Ramos (cell line): ENCODE measurements at regions not wholly inside any gene's neighbourhood (a gene's known extent, or its start where the extent isn't known, plus 50 kb on each side); places are given as distances from the start of the nearest gene placed in this dataset.

Source experiments
- in situ Hi-C: fragments of 300-500 bp; cut with MboI; formaldehyde crosslinking; loops from one replicate; pipeline ENCODE4 v1.14.3; 2022; ENCODE audit warnings: low sequenced_read_pairs; ENCODE audit not compliant: unreplicated experiment

DNA sequence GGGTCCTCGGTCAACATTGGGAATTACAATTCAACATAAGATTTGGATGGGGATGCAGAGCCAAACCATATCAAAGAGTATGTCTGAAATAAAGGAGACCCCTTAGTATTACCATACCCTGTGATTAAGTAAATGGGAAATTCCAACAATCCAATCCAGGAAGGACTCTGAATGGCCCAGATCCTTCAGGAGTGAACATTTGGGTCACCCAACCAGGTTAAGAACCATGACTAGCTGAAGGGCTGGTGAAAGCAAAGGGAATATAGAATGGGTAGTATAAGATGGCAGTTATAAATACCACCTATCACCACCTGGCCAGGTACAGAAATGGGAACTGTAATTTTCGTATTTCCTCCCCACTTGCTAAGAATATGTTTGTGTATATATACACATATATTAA is 114.4 kb upstream of the CCDC196 start:
- in situ Hi-C loops, result loop anchor here (25.0 kb wide), 1 partner anchor 741 kb away; no protein-coding TSS in a partner anchor

DNA sequence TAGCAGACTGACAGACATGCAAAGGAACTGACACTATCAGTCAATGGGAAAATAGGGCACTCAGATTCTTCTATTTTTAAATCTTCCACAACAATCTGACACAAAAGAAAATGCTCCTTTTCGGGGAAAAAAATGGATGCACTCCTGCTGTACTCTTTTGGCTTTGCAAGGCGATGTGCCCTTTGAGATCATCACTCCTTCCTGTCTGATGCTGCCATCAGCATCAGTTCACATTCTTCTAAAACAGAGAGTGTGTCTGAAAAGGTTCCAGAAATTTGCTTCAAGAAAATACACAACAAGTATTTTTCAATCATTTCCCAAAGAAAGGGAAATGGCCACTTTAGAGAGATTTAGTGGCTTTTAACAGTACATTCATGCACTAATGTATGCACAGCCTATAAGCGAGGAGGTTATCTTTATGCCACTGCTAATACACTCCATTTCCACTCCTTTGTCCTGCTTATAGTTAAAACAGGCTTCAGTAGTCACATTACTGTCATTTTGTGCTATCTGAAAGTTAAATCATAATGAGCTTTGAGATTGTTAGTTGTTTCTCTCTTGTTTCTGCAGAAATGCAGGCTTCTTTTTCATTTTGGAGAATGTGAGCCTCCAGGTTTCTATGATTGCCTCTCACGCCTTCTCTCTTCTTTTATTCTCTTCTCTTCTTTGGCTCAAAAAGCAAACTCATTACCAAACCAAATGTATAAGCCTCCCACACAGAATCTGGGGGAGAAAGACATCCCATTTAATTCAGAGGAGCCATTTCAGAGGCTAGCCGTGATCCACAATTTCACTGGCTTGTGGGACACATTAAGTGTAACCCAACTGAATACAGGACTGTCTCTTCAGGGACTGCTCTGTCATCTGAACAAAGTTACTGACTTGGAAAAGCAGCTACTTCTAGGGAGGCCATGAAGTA is 110.9 kb upstream of the CCDC196 start:
- in situ Hi-C loops, result no loop called here

DNA sequence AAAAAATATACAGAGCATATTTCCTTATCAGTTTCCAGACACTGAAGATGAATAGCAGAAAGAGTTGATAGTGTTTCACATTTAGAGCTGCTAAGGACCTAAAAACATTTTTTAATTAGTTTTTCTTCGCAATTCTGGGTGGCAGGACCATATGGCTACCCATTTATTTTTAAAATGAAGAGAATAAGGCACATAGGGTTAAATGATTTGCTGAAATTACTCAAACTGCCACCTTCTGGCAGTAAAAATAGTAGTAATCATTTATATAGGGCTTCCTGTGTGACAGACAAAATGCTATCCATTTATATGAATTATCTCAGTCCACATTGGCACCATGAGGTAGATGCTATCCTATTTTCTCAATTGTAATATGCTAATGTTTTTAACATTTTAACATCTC is 108.6 kb upstream of the CCDC196 start:
- in situ Hi-C loops, result no loop called here

DNA sequence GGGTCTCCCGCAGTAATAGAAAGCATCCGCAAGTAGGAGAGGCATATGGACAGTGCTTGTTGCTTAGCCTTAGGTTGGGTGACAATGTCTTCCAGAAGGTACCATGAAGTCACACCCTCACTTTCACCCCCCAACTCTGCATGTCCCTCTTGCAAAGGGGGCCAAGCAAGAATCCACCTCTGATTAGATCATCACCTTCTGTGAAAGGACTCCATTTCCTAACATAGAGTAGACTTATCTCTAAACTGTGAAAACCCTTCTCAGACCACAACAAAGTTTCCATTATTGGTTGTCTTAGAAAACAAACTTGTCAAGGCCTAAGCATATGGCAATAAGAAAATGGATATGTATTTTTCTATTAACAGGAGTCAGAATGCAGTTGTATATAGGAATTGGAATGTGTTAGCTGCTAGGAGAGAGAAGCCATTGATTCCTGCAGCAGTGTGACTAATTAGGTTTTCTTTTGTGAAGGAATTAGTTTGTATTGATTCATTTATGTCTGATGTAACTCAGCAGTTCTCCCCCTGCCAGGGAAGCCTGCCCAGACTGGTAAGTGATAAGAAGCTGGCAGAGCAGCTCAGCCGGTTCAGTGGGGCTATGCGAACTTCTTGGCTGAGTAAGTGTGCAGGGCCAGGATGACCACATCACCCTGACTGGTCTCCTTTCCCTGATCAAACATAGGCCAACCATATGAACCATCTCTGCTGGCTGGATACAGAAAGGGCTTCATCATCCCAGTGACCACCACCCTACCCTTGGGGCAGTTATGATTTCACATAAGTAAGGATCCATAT is 107.3 kb upstream of the CCDC196 start:
- in situ Hi-C loops, result no loop called here

DNA sequence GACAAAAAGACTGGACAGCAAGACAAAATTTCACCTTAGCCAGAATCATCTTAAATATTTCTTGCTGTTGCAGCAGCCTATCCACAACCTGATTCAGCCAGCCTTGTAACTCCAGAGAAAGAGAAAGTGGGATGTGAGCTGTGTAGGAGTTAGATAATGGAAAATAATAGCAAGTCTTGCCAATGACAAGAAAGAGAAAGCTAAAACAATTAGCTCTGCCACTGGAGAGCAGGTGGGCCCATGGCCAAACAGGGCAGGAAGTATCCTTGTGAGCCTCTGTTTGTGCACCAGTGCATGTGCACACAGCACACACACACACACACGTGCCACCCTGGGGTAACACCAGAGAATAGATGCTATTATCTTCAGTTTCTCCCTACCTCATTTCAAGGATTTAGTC is 106.0 kb upstream of the CCDC196 start:
- in situ Hi-C loops, result no loop called here

DNA sequence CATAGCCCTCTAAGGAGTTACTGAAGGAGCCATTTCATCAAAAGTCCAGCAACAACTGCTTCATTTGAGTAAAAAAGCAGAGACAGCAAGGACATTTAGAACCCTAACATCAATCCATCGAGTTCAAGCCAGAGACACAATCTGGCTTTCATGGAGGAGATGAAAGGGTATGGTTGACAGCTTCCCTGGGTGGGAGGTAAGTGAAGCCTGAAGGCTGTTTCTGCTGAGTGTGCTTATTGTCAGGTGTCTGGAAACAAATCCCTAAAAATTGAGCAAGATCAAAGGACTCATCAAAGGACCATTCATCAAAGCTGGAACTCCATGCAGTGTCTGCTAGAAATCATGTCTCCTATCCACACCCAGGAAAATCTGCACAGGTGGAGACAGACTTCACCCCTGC is 104.4 kb upstream of the CCDC196 start:
- in situ Hi-C loops, result no loop called here

DNA sequence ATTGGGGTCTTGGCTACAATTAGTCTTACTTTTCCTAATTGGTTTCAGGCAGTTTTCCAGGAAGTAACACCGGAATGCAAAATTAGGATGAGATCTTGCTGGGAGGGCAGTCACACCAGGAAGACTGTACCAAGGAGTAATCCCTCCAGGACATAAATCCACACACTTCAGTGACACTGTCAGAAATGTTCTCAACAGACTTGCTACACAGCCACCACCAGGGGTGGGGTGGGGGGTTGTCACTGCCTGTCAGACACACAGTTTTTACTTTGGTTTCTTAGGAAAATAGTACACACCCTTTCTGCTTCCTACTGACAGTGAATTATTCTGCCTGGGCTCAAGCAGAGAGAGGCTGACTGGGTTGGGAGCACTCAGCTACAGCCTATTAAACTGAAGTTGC is 102.9 kb upstream of the CCDC196 start:
- in situ Hi-C loops, result no loop called here

DNA sequence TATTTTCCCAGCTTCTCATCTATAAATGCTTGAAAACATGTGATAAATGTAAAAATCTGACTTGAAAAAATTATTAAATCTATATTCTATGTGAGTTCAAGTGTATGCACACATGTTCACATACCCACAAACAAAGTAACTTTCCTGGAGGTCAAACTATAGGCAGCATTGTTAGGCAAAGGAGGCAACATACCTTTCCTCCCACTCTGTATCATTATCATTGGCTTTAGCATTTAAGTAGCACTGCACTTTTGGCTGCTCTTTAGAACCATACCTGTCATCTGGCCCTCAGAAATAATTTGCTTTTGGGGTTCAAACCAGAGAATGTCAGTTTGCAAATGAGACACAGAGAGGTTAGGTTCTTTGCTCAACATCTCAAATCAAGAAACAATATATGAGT is 102.4 kb upstream of the CCDC196 start:
- in situ Hi-C loops, result no loop called here

DNA sequence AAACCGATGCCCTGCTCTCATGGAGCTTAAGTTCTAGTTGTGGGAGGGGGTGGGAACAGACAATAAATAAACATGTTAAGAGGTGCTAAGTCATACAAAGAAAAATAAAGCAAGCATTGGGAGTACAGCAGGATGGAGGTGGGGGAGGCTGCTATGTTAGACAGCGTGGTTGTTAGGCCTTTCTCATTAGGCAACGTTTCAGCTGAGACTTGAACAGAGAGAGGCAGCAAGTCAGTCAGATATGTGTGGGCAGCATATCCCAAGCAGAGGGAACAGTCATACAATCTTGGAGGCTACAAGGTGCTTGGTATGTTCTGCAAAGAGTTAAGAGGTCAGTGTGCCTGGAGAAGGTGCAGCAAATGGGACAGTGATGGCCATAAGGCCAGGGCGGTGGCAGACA is 97.7 kb upstream of the CCDC196 start:
- in situ Hi-C loops, result no loop called here

DNA sequence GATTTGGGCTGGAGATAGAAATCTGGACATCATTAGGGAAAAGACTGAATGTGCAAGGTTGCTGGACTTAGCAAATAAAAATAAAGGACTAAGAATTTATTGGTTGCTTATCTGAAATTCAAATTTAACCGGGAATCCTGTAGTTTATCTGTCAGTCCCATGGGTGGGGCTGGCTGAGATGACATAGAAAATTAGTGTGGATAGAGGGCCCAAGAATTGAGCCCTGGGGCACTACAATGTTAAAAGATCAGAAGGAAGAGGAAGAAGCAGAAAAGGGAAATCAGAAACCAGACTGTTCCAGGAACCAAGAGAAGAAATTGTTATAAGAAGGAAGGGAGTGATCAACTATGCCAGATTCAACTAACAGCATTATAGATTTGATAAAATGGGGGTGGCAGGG is 96.7 kb upstream of the CCDC196 start:
- in situ Hi-C loops, result no loop called here

DNA sequence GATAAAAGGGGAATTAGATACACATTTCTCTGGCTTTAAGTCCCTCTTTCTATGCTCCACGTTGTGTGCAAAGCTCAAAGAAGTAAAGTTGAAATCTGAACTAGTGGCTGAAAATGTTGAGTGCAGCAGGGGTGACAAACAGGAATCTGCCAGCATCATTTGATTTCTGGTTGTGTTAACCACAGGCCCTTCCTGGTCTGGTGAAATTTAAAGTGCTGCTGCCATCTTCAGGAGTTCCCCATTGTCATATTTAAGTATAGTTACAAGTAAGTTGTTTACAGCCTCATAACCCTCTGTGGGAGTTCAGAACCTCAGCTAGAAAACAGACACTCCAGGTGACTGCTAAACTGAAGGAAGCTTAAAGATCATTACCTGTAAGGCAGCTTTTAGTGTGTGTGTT is 90.9 kb upstream of the CCDC196 start:
- in situ Hi-C loops, result no loop called here

DNA sequence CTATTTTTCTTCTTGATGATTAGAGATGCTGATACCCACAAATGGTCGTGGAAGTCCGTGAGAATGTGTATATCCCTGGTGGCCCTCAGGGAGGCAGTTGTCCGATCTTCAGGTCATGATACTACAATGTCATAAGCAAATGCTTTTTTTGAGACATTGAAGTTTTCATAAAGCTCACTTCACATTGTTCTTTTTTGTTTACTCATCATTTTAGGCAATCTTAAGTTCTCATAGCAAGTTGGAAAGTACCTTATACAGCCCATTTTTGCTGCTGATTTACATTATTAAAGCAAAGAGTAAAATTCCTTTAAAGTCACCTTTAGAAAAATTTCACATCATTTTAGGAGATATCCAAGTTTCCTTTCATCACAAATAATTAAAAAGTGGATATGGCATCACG is 90.0 kb upstream of the CCDC196 start:
- in situ Hi-C loops, result no loop called here

DNA sequence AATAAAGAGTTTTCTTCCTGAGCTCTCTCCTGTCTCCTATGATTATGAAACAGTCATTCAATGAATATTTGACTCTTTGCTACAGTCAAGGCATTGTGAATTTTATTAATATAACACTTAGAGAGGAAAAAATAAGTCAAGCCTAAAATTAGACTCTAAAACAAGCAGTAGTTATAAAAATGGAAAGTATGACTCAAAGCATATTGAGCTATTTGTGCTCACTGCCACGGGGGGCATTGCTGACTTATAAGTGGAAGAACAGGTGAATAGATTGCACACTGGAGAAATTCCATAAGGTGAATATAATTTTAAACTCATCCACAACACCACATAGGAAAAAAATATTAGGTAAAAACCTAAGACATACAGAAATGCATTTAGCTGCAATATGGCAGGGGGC is 87.7 kb upstream of the CCDC196 start:
- in situ Hi-C loops, result no loop called here

DNA sequence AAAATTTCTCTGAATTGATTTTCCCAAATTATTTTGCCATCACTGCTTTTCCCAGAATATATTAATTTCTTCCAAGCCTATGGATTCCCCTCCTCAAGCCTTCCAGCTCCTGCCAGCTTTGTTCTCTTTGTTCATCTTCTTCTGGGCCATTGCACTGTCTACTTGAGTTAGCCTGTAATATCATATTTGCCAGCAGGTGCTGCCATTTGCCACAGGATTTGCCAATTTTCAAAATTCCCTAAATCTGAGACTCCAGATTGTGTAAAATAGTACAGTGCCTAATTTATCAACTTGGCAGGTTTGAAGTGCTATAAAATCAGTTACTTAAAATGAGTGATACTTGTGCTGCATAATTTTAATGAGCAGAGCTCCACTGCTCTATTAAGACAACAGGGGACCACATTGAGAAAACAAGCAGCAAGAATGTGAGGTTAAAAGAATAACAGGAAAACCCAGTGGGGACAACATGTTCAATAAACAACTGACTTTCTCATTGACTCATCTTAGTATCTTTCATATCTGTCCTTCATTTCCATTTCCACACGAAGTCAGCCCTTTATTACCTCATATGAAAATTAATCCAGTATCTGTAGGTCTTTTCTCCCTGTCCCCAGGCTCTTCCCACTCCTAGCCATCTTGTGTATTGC is 84.6 kb upstream of the CCDC196 start:
- in situ Hi-C loops, result no loop called here

DNA sequence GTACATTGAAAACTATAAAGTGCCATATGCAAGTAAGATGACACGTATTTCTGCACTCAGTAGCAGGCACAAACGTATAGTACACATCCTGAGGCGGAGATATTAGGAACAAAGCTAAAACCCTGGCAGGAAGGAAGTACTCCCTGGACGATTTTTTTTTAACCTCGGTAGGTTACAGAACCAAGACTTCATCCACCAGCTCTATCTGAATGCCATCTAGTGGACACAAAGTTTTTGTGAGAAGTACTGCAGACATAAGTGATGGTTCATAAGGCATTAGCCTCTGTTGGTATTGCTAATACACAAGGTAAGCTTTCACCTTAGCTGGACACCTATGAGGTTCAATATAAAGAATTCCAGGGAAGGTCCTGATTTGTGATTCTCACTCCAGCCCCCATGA is 83.0 kb upstream of the CCDC196 start:
- in situ Hi-C loops, result no loop called here

DNA sequence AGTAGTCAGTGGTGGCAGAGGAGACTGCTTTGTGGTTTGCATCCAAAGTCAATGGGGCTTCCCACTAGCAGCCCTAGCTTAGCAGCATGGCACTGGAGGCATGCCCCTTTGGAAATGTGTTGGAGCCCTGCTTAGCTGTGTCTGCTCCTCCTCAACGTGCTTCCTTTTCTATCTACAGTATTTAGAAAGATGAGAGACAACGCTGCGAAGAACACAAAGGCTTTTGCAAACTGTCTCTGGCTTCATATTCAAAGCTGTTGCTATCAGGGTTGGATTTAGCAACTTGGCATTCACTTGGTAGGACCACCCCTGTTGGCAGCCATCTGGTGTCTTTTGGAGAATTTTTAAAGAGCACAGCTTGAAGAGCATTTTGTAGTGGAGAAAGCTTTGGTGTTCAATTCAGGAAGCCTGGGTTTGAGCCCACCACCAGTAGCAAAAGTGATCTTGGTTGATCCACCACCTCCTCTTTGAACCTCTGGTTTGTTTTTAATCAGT is 82.1 kb upstream of the CCDC196 start:
- in situ Hi-C loops, result no loop called here

DNA sequence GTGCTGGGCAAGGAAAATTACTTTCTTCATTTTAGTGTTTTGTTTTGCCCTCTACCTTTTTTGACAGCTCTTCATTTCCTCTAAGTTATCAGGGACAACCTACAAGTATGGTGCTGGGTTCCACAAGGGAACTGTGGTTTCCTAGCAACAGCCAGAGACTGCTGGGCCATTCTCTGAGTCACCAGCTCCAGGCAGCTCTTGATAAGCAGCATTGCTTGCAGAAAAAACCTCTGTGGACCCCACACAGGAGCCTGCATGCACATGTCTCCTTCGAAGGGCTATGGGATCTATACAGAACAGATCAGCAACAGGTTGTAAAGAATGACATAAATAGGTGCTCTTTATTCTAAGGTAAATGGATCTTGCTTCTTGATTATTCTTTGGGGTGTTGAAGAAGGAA is 81.0 kb upstream of the CCDC196 start:
- in situ Hi-C loops, result no loop called here

DNA sequence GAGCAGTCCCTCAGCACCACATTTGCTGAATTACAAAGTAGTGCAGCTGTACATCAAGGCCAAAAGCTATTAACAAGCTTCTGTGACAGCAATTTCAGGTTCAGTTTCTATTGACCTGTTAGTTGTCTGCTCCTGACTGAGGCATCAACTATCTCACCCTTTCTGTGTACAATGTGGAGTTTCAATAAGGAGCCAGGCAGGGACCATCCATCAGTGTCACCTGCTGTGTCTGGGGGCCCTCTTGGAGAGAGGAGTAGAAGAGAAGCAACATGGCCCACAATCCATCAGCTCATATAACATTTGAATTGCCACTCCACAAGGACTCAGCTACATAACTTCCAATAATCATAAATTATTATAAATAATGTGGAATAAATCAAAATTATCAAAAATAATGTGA is 72.3 kb upstream of the CCDC196 start:
- in situ Hi-C loops, result no loop called here

DNA sequence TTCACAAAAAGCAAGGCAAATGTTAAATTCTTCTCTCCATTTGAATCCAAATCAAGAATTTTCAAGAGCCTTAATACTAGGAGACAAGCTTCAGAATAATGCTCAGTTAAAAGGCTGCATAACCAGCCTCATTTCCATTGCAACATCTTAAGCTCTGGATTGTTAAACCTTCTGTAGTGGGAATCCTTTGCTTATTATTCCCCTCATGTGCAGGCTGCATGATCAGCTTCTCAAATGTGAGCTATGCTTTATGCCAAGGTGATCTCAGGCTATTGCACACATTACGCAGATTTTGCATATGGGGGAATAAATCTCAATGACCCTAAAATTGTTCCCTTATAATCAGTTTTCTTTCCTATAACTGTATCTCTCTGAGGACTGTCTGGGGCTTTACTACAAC is 71.7 kb upstream of the CCDC196 start:
- in situ Hi-C loops, result no loop called here

DNA sequence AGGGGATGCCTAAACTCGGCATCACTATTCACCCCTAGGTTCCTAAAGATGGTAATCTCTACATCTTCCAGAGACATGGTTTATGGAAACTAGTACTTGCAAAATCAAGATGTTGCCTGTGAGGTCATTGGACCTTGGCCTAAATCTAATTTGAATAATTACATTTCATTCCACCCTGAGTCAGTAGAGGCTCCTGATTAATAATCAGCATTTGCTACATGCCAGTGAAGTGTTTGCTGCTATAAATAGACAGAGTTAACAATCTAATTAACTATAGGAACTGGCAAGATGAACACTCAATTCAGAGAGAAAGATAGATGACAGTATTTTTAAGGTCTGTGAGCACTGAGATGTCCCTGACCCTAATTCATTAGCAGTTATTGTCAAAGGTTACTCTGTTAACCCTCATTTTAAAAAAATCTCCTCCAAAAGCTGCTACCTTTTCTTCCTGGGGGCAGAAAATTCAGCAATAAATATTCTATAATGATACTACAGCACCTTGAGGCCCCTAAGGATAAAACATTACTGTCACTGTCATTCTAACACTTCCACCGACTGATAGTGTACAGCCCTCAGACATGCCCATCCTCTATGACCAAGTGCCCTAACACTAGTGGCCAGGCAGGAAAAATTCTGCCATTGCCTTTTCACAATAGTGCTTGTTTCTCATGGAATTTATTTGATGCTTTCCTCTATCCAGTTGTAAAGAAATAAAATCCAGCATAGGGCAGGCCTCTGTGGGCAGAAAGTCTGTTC is 65.7 kb upstream of the CCDC196 start:
- in situ Hi-C loops, result no loop called here
